HG03060 (cell line): ENCODE measurements at regions not wholly inside any gene's neighbourhood (a gene's known extent, or its start where the extent isn't known, plus 50 kb on each side); places are given as distances from the start of the nearest gene placed in this dataset.
"Not testable (repeated sequence)": the region's sequence is repeated elsewhere in the genome, so short reads cannot be mapped to it uniquely, and the experiment has no call there.

Source experiments
- ATAC-seq: cut with Tn5 transposase; IDR thresholded peaks from one replicate; pipeline ENCODE4 v1.9.1; 2021; ENCODE audit warnings: low read depth, moderate number of reproducible peaks; ENCODE audit not compliant: unreplicated experiment

DNA sequence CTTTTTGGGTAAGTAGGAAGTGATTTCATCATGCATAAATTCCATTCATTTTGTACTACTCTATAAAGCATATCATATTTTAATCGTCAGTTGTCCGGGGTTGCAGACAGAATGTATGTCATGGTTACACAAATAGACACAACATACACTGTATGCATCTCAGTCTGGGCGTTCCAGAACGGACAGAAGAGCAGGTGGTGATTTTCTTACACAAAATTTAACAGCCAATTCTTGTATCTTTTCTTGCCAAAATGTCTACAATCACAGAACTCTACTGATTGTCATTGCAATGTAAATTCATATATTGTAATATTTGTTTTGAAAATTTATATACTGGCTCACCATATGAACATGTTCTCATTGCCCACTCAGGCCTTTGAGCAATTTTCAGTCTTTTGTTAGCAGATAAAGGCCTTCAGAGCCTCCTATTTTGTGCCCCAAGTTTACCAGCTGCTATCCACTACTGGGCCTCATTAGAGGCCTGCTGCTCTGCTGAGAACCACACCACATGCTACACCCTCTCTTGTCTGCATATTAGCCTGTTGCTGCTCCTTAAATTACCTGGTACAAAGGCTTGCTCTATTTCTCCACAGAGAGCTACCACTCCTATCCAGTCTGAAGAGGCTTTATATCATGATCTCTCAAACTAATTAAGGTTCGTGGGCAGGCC is 61.5 kb downstream of the PRDM13 start:
- no peak for ATAC-seq

DNA sequence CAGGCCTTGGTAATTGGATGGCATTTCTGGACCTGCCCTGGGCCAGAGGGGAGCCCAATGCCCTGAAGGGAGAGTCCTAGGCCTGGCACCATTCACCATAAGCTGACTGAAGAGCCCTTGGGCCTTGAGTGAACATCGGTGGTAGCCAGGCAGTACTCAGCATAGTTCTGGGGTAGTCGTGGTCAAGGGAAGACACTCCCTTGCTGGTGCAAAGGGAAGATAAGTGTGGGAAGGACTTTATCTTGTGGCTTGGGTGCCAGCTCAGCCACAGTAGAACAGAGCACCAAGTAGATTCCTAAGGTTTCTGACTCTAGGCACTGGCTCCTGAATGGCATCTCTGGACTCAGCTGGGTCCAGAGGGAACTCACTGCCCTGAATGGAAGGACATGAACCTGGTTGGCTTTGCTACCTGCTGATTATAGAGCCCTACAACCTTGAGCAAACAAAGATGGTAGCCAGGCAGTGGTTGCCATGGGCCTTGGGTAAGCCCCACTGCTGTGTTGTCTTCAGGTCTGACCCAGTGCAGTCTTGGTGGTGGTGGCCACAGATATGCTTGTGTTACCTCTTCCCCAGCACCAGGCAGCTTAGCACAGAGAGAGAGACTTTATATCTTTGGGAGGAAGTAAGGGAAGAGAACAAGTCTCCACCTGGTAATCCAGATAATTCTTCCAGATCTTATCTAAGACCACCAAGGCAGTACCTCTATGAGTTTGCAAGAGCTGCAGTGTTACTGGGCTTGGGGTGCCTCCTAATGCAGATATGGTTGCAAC is 83.5 kb downstream of the PRDM13 start:
- no peak for ATAC-seq

DNA sequence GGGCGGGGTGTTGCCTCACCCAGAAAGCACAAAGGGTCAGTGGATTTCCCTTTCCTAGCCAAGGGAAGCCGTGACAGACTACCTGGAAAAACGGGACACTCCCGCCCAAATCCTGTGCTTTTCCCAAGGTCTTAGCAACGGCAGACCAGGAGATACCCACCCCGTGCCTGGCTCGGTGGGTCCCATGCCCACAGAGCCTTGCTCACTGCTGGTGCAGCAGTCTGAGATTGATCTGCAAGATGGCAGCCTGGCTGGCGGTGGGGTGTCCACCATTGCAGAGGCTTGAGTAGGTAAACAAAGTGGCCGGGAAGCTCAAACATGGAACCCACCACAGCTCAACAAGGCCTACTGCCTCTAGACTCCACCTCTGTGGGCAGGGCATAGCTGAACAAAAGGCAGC is 95.7 kb downstream of the PRDM13 start:
- not testable (repeated sequence) for ATAC-seq

DNA sequence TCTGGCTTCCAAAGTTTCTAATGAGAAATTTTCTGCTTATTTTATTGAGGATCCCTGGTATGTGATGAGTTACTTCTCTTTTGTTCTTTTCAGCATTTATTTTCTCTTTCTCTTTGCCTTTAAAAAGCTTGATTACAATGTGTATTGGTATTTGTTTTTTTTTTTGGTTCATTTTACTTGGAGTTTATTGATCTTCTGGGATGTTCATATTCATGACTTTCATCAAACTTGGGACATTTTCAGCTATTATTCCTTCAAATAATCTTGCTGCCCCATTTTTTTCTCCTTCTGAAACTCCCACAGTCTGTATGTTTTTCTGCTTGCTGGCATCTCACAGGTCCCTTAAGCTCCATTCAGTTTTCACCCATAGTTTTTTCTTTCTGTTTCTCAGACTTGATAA is 102.4 kb downstream of the PRDM13 start:
- no peak for ATAC-seq

DNA sequence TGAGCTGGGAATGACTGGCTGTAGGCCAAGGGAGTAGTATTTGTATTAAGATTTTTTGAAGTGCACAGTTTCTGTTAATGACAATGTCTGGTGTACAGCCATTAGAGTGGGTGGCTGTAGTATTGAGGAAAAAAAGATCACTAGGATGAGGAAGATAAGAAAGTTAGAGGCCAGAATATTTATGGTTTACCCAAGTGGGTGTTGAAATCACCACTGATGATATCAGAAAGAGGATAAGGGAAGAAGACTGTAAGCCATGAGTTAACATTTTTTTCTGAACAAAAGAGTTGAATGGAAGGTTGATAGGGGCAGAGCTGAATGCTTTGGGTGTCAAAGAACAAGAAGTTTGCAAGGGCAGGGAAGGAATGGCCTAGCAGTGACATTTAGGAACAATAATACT is 104.7 kb downstream of the PRDM13 start:
- no peak for ATAC-seq

DNA sequence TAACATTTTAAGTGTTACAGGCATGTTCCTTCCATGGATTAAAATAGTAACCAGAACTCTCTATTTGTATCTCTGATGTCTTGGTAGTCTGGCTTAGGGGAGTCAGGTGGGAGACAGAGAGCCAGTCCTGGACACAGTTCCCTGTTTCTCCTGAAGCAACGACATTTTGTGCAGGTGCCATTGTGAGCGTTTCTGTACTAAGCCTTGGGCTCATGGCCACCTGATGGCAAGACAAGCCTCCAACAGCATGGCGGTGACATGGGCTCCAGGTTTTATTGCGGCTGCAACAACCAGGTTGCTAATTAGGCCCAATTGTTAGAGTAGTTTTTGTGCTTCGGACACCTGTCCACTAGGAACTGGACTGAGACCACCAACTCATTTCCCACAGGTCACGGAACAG is 105.3 kb downstream of the PRDM13 start:
- no peak for ATAC-seq

DNA sequence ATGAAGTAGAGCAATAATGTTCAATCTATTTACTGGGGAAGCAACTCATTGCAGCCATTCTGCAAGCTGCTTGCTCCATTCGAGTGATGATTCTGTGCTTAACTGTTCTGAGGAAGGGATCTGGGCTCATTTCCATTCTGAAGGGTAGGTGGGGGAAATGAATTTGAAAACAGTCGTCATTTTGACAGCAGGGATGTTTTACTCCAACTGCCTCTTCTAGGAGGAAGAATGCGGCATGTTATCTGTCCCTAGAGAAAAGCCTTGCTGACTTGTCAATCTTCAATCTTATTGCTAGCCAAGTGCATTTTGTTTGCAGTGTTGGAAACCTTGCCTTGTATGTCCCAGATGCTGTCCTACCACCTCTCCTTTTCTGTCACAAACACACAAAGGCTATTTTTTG is 105.9 kb downstream of the PRDM13 start:
- no peak for ATAC-seq

DNA sequence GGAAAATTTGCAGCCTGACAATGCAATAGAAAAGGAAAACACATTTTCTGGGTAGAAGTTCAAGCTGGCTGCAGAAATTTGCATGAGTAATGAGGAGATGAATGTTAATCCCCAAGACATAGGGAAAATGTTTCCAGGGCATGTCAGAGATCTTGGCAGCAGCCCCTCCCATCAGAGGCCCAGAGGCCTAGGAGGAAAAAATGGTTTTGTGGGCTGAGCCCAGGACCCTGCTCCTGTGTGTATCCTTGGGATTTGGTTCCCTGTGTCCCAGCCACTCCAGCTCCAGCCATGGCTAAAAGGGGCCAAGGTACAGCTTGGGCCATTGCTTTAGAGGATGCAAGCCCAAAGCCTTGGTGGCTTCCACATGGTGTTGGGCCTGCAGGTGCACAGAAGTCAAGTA is 115.4 kb downstream of the PRDM13 start:
- ATAC-seq: not testable (repeated sequence)

DNA sequence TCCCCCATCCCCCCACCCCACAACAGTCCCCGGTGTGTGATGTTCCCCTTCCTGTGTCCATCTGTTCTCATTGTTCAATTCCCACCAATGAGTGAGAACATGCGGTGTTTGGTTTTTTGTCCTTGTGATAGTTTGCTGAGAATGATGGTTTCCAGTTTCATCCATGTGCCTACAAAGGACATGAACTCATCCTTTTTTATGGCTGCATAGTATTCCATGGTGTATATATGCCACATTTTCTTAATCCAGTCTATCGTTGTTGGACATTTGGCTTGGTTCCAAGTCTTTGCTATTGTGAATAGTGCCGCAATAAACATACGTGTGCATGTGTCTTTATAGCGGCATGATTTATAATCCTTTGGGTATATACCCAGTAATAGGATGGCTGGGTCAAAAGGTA is 123.6 kb downstream of the PRDM13 start:
- not testable (repeated sequence) for ATAC-seq

DNA sequence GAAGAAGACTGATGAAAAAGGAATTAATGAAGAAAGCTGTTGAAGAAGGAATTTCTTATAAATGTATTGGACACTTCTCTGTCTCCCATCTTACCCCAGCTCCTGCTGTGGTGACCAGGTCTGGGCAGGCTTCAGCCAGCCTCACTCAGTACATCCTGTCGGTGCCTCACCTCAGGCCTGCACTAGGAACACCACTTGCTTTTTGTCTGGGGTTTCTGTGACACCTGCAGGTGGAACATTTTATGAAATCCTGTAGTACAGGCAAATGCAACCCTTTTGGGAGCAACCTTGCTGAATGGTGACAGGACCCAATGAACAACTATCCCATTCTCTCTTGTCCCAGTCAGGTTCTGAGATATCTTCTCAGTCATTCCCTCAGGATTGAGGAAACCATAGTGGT is 129.7 kb downstream of the PRDM13 start:
- no peak for ATAC-seq

DNA sequence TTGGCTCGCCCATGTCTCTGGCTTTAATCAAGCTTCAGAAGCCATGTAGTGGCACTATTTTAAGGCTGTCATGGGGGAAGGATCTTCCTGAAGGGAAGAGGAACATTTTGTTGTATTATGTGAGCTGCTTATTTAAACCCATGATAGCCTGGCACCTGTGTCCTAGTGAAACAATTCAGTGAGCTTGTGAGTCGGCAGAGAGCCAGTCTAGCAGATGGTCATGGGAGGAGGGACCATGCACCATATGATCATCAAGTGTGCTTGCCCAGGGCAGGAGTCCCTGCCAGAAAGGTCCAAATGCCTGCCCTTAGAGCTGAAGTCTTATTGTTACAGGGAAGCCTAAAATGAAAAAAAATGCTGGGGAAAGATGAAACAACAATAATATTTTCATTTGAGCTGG is 132.9 kb downstream of the PRDM13 start:
- ATAC-seq: no peak

DNA sequence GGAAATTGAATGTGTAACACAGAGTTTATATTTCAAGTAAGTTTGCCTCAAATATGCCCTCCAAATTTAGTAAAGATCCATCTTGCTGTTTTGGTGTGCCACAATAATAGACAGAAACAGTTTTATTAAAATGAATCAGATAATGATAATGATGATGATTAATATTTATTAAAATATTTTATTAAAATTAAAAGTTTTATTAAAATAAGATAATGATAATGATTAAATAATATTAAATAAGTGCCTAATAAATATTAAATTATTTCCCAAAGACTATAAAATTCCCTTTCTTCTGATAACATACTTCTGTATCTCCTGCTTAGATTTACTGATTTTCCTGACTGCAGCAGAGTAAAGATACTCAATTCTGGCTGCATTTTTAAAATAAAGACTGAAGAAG is 134.5 kb downstream of the PRDM13 start:
- ATAC-seq: no peak

DNA sequence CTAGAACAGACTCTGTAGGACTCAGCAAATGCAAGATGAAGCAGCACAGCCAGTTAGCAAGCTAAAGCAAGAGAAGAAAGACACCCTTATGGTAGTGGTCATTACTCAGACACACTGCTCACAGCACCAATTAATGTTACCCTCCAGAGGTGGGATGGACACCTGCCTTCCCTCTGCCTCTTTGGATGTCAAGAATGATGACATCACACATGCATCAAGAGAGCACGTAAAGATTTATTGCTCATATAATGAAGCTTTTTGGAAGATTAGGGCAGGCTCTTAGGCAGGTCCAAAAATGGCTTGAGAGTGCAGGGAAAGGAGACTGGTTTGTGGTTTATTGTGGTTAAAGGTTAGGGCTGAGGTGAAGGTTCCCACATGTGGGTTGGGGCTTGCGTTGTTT is 137.0 kb downstream of the PRDM13 start:
- no peak for ATAC-seq

DNA sequence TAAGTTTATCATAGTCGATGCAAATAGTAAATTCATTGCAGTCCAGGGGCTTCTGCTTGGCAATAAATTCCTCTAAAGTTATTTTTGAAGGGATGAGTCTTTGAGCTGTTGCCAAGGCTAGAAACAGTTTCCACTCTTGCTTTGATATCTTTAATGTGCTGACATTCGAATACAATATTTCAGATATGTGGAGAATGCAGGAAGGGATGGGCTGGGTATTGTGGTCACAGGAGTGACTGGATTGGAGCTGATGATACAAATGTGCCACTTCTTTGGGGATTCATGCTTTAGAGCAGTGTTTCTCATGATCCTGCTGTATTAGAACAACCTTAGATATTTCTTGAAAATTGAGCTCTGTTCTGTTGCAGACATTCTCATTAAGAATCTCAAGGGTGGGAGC is 139.0 kb downstream of the PRDM13 start:
- no peak for ATAC-seq

DNA sequence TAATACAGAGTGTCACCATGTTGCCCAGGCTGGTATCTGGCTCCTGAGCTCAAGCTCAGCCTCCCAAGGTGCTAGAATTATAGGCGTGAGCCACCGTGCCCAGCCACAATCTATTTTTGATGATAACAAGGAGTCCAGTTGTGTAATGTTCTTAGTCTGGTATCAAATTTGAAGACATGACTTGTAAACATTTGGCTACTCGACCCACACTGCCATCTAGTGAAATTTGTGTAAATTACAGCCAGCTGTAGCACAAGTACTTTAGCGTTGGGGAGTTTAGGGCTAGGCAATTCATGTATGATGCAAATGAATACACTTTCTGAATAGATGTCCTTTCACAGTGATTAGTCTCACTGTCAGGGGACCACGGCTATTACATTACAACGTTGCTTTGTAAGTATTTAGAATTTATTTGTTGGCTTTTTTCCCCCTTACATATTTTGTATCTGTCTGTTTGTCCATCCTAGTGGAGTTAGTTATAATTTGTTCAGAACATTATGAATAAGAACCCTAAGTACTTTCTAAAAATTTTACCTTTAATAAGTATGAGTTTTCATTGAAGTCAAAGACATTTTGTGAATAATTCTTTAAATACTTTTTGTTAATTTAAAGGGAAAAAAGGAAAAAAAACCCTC is 139.7 kb downstream of the PRDM13 start:
- ATAC-seq: peak; percentile 85

DNA sequence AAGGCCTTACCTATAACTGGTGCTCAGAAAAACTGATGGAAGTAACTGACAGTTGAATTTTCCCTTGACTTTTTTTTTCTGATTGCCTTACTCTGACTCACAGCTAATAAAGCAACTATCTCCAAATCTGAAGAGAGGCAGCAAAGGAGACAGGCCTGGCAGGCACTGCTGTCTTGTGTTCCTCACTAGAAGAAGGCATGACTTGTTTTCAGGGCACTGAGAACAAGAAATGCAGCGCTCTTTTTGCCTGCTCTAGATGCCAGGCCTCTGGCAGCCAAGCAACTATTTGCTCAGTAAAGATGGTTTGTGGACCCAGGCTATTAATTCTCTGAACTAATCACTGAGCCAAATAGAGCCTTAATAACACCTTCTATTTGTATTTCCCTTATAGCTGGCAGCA is 155.1 kb downstream of the PRDM13 start:
- ATAC-seq: no peak

DNA sequence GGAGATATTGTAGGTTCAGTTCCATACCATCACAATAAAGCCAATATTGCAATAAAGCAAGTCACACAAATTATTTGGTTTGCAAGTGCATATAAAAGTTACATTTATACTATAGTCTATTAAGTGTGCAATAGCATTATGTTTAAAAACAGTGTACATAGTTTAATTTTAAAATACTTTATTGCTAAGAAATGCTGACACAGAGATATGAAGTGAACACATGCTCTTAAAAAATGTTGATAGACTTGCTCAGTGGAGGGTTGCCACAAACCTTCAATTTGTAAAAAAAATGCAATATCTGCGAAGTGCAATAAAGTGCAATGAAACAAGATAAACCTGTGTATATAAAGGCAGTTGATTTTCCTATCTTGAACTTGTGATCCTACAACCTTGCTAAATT is 161.5 kb downstream of the PRDM13 start:
- no peak for ATAC-seq

DNA sequence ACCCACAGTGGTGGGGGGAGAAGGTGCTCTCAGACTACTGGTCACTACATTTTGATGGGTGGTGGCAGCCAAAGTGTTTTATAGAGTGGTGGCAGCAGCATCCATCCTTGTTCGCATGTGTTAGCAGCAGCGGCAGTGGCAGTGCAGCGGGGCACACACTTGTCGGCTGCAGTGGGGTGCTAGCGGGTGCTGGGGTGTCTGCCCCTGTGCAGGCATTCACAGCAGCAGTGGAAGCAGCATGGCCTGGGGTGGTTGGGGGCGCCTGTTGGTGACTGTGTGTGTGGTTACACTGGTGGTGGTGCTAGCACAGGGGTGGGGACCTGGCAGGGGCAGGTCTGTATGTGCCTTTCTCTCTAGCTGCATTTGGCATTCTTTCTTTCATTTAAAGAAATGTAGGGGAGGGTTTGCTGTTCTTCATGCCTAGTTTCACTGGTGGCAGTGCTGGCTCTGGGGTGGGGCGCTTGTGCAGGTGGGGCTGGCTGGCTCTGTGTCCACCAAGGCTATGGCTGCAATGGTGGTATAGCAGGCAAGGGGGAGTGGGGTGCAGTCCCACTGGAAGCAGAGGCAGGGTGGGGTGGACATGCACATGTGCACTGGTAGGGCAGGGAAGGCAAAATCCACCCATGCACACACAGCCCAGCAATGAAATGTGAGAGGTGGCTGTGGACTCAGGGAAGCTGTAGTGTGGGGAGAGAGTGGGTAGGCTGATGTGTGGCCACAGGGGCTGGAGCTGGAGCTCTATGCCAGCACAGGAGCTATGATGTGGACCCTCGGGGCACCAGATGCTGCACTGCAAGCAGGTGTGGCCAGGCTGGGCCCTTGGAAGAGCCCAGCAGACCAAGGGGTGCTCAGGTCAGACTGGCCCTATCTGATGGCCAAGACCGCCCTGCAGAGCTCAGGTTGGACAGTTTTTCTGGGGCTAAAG is 173.3 kb downstream of the PRDM13 start:
- ATAC-seq: no peak

DNA sequence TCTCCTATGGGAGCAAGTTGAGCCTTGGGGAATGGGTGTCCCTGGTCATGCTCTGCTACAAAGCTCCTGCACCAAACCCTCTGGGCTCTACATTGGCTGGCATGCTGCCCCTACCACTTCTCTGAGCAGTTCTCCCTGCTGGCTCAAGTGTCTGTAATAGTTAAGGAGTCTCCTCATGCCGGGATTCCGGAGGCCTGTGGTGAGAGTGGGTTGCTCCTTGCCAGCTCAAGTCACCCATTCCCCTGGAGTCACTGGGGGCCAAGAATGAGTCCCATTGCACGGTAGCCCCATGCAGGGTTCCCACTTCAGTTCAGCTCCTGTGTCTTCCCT is 173.9 kb downstream of the PRDM13 start:
- ATAC-seq: no peak

DNA sequence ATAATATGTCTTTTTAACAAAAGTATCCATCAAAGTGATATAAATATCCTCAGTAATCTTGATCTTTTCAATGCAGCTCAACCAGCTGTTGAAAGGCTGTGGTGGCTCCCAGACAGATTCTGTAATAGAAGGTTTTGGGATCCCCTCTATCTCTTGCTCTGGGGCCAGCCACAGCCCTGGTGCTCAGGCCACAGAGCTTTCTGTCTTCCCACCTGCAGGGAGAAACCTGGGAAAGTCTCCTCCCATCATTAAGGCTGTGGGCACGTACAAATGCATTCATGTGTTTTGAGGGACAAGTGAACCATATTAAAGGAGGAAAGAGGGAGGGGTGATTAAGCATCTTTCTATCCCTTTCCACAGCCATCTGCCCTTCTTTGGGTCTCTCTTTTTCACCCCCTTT is 183.1 kb downstream of the PRDM13 start:
- no peak for ATAC-seq

DNA sequence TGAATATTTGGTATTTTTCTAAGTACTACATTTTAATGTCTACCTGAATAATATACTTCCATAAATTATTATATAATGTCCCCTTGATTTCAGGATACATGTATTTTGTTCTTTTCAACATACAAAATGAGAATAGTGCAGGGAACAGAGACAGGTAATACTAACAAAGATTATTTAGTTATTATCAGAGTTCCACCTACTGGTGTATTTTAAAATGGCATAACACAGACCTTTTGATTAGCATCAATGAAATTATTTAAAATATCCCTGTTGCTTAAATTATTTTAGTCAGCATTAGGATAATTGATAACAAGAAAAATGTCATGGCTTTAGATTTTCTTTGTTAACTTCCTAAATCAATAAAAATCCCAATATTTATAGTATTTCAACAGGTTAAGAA is 184.0 kb downstream of the PRDM13 start:
- ATAC-seq: no peak
